IMR-90 (cell line): ENCODE measurements at regions not wholly inside any gene's neighbourhood (a gene's known extent, or its start where the extent isn't known, plus 50 kb on each side); places are given as distances from the start of the nearest gene placed in this dataset.

Experiments
- BHLHE40 ChIP-seq: fragments of 150-350 bp; IDR thresholded peaks from 2 replicates; pipeline ENCODE4 v1.6.1; 2016; ENCODE audit warnings: mild to moderate bottlenecking, low read depth, low read length
- CEBPB ChIP-seq: IDR thresholded peaks from 2 replicates; pipeline ENCODE4 v1.6.1; 2012; ENCODE audit warnings: low read depth, low read length, improper control_type of control experiment
- CHD1 ChIP-seq: IDR thresholded peaks from 2 replicates; pipeline ENCODE4 v1.6.1; 2012; ENCODE audit warnings: low read depth, low read length, improper control_type of control experiment
- FOS ChIP-seq: fragments of 150-350 bp; IDR thresholded peaks from 2 replicates; pipeline ENCODE4 v1.6.1; 2016; ENCODE audit warnings: low read depth, low read length
- MAFK ChIP-seq: IDR thresholded peaks from 2 replicates; pipeline ENCODE4 v1.6.1; 2012; ENCODE audit warnings: low read depth, low read length, improper control_type of control experiment
- MXI1 ChIP-seq: IDR thresholded peaks from 2 replicates; pipeline ENCODE4 v1.6.1; 2012; ENCODE audit warnings: low read depth, mild to moderate bottlenecking, low read length, moderate library complexity, borderline replicate concordance
- NFE2L2 ChIP-seq: fragments of 150-350 bp; IDR thresholded peaks from 2 replicates; pipeline ENCODE4 v1.6.1; 2016; ENCODE audit warnings: low read depth, mild to moderate bottlenecking, low read length
- POLR2A ChIP-seq: IDR thresholded peaks from 2 replicates; pipeline ENCODE4 v1.6.1; 2012; ENCODE audit warnings: mild to moderate bottlenecking, low read depth, low read length
- RAD21 ChIP-seq: IDR thresholded peaks from 2 replicates; pipeline ENCODE4 v1.6.1; 2012; ENCODE audit warnings: low read length, improper control_type of control experiment
- RCOR1 ChIP-seq: IDR thresholded peaks from 2 replicates; pipeline ENCODE4 v1.6.1; 2012; ENCODE audit warnings: mild to moderate bottlenecking, low read length, improper control_type of control experiment; ENCODE audit not compliant: insufficient replicate concordance
- RFX5 ChIP-seq: IDR thresholded peaks from 2 replicates; pipeline ENCODE4 v1.8.0; 2012; ENCODE audit warnings: low read depth, mild to moderate bottlenecking, low read length, moderate library complexity
- SMC3 ChIP-seq: fragments of 150-350 bp; IDR thresholded peaks from 2 replicates; pipeline ENCODE4 v1.6.1; 2016; ENCODE audit warnings: low read depth, mild to moderate bottlenecking, antibody characterized with exemption, low read length, moderate library complexity
- TF ChIP-seq, protein P1 (sequence below): conservative IDR thresholded peaks from 2 replicates; pipeline ENCODE4 v1.5.1; 2012; ENCODE audit warnings: mild to moderate bottlenecking, low read depth, low read length, improper control_type of control experiment
- TF ChIP-seq, protein P2 (sequence below): fragments of 150-350 bp; IDR thresholded peaks from 2 replicates; pipeline ENCODE4 v1.6.1; 2017; ENCODE audit warnings: mild to moderate bottlenecking, antibody characterized with exemption, low read length, low read depth

GRCh38 chr12:89015419-89015818, 336.9 kb downstream of the DUSP6 start:
- TF ChIP-seq, protein P1, sequence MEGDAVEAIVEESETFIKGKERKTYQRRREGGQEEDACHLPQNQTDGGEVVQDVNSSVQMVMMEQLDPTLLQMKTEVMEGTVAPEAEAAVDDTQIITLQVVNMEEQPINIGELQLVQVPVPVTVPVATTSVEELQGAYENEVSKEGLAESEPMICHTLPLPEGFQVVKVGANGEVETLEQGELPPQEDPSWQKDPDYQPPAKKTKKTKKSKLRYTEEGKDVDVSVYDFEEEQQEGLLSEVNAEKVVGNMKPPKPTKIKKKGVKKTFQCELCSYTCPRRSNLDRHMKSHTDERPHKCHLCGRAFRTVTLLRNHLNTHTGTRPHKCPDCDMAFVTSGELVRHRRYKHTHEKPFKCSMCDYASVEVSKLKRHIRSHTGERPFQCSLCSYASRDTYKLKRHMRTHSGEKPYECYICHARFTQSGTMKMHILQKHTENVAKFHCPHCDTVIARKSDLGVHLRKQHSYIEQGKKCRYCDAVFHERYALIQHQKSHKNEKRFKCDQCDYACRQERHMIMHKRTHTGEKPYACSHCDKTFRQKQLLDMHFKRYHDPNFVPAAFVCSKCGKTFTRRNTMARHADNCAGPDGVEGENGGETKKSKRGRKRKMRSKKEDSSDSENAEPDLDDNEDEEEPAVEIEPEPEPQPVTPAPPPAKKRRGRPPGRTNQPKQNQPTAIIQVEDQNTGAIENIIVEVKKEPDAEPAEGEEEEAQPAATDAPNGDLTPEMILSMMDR = no peak
- no peak for TF ChIP-seq CEBPB
- no peak for TF ChIP-seq RAD21
- TF ChIP-seq NFE2L2 = no peak
- TF ChIP-seq FOS = no peak
- TF ChIP-seq, protein P2, sequence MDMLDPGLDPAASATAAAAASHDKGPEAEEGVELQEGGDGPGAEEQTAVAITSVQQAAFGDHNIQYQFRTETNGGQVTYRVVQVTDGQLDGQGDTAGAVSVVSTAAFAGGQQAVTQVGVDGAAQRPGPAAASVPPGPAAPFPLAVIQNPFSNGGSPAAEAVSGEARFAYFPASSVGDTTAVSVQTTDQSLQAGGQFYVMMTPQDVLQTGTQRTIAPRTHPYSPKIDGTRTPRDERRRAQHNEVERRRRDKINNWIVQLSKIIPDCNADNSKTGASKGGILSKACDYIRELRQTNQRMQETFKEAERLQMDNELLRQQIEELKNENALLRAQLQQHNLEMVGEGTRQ = no peak
- TF ChIP-seq MAFK = no peak
- no peak for TF ChIP-seq POLR2A
- no peak for TF ChIP-seq SMC3
- TF ChIP-seq MXI1 = no peak
- TF ChIP-seq BHLHE40 = no peak
- no peak for TF ChIP-seq CHD1
- TF ChIP-seq RFX5 = no peak
- no peak for TF ChIP-seq RCOR1
